HG03469 (cell line): ENCODE measurements at regions not wholly inside any gene's neighbourhood (a gene's known extent, or its start where the extent isn't known, plus 50 kb on each side); places are given as distances from the start of the nearest gene placed in this dataset.
"Not testable (repeated sequence)": the region's sequence is repeated elsewhere in the genome, so short reads cannot be mapped to it uniquely, and the experiment has no call there.

Experiments used
- ATAC-seq: cut with Tn5 transposase; IDR thresholded peaks from one replicate; pipeline ENCODE4 v1.9.1; 2021; ENCODE audit warnings: mild to moderate bottlenecking, moderate library complexity, moderate number of reproducible peaks; ENCODE audit not compliant: unreplicated experiment

- ATAC-seq, result not testable (repeated sequence)
These were observed 52.9 kb downstream of the CDY2B start for GRCh38 chrY:17827155-17827554.

DNA sequence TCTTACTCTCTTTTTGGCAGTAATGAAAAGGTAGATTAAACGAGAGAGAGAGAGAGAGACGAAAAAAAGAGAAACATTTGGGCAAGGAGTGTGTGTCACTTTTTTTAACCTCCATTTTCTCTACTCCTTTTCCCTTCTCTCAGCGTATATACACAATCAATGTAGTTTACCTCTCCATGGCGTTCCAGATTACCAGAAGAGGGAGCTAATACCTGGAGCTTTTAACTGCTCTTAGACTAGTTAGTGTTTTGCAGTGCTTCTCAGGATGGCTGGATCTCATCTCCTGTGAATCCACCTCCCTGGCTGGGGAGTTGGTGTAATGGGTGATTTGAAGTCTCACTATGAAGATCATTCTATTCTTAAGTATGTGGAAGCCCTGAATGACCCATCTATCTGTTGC lies 60.3 kb downstream of the CDY2B start:
- not testable (repeated sequence) for ATAC-seq

DNA sequence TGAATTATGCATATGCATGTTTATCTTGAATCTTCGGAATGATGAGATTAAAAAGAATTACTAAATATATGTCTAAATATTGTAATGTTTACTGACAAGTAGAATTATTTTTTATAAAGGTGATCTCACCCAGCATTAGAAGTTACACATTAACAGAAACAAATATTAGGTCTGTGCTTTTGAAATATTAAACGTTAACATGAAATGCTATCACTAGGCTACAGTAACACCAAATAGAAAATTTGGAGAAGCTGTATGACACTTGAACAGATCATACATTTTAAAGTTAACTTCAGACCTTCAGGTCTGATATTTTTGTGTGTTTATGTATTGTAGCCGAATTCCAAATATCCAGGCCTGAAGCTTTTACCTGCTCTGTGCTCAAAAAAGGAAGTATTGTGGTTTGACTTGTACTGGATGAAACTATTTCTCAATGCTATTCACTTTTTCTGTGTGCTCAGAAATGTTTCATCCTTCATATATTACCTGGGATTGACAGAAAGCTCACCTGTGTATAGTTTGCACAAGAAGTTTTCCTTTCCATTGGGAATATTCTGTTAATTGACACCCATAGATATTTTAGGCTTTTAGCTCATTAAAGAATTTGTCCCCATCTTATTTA lies 60.9 kb downstream of the CDY2B start:
- not testable (repeated sequence) for ATAC-seq

- not testable (repeated sequence) for ATAC-seq
These were observed 62.6 kb downstream of the CDY2B start for GRCh38 chrY:17817076-17818068.

- not testable (repeated sequence) for ATAC-seq
These were observed 67.4 kb downstream of the CDY2B start for GRCh38 chrY:17812664-17813063.

DNA sequence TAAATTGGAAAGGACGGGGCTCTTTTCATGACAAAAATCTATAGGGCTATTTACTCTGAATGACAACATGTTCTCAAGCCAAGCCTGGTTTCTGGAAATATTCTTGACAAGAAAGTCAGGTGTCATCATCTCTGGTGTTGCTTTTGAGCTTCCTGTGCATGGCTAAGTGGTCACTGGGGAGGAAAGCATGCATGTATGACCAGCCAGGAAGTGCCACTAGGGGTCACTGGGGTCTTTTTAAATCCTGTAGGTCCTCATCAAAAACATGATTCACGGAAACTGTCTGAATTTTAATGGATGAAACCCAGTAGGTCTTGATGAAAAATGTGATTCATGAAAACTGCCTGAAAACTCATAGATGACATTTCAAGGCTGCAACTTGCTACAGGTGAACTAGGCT lies 80.1 kb downstream of the CDY2B start:
- ATAC-seq, result not testable (repeated sequence)

GRCh38 chrY:17787214-17787613 lies 92.8 kb downstream of the CDY2B start:
- not testable (repeated sequence) for ATAC-seq

DNA sequence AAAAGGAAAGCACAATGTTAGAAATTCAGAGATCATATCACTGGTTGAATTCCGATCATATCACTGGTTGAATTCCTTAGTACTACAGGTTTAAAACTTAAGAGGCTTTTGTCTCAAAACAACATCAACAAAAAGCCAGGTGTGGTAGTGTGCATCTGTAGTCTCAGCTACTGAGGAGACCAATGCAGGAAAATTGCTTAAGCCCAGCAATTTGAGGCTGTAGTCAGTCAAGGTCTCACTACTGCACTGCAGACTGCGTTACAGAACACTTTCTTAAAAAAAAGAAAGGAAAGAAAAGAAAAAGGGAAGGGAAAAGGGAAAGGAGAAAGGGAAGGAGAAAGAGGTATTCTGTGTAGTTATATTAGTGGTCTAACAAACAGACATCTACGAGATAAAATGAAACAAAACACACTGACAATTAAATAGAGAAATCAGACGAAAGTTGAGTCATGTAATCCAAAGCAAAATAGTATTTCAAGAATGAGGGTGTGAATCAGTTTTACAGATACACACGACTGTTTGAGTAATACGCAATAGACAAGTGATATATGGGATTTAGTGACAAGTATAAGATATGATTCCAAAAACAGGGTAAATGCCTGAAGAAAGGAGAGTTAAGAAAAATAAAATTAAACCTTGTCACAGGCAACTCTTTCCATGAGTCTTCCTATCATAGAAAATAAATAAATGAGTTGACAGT lies 113.9 kb downstream of the CDY2B start:
- not testable (repeated sequence) for ATAC-seq

GRCh38 chrY:17759213-17759612 lies 120.8 kb downstream of the CDY2B start:
- ATAC-seq, result not testable (repeated sequence)

GRCh38 chrY:17752887-17753497 lies 127.0 kb downstream of the CDY2B start:
- ATAC-seq, result not testable (repeated sequence)

DNA sequence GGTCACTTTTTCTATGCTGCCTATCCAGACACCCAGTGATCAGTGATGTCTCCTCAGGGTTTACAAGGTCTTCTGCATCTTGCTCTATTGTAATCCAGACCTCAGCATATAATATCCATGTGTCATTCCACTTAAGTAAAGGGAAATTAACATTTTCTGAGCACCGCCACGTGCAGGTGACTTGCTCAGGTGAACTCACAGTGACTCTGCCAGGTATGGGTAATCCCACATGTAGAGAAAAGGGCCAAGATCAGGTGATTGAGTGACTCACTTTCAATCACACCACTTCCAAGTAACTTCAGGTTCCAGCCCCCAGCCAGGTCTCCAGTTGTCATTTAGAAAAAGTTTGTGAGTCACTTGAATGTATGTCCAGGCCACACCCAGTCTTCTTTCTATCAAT lies 140.2 kb downstream of the CDY2B start:
- ATAC-seq, result not testable (repeated sequence)

DNA sequence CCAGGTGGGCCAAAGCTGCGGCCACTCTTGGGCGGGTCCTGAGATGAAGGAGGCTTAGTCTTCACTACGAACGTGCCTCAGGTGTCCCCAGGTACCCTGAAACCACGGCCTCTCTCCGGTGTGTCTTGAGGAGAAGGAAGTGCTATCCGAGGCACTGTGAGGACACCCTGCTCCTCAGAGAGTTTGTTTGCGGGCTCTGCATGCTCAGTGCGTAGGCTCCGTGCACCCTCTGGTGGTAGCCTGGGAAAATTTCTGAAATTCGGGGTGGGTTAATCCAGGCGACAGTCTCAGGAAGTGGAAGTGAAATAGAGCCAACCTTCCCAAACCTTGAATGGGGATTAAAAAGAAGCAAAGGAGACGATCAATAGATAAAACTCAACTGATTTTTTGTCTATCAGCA lies 150.5 kb downstream of the CDY2B start:
- not testable (repeated sequence) for ATAC-seq

GRCh38 chrY:17716329-17717043 lies 163.5 kb downstream of the CDY2B start:
- ATAC-seq, result not testable (repeated sequence)

DNA sequence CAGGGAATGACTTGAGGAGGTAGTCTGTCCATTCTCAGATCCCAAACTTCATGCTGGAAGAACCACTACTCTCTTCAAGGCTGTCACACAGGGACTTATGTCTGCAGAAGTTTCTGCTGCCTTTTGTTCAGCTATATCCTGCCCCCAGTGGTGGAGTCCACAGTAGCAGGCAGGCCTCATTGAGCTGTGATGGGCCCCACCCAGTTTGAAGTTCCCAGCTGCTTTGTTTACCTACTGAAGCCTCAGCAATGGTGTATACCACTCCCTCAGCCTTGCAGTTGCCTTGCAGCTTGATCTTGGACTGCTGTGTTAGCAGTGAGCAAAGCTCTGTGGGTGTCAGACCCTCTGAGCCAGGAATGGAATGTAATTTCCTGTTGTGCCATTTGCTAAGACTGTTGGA lies 212.0 kb downstream of the CDY2B start:
- ATAC-seq, result not testable (repeated sequence)

- not testable (repeated sequence) for ATAC-seq
These were observed 237.0 kb downstream of the CDY2B start for GRCh38 chrY:17643052-17643451.

- ATAC-seq, result not testable (repeated sequence)
These were observed 245.5 kb downstream of the CDY2B start for GRCh38 chrY:17634484-17634883.

DNA sequence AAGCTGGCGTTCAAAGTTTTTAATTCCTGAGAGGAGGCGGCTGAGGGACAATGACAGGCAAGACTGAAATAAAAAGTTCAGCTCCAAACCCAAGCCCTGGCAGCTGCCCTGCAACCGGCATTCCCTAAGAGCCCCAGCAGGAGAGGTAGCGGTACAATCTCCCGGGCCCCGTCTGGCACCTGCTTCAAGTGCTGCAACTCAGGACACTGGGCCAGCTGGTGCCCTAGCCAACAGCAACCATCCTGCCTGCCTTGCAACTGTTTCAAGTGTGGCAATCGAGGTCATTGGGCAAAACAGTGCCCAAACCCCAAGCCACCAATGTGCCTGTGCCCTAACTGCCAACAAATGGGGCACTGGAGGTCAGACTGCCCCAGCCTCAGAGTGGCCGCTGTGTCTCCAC lies 268.8 kb downstream of the CDY2B start:
- not testable (repeated sequence) for ATAC-seq

- ATAC-seq, result not testable (repeated sequence)
These were observed 269.4 kb downstream of the CDY2B start for GRCh38 chrY:17610649-17611048.

- ATAC-seq, result not testable (repeated sequence)
These were observed 272.9 kb downstream of the CDY2B start for GRCh38 chrY:17607150-17607549.

- not testable (repeated sequence) for ATAC-seq
These were observed 280.8 kb downstream of the CDY2B start for GRCh38 chrY:17599263-17599662.
